IMR-90 (cell line): ENCODE measurements at regions not wholly inside any gene's neighbourhood (a gene's known extent, or its start where the extent isn't known, plus 50 kb on each side); places are given as distances from the start of the nearest gene placed in this dataset.

Experiments used
- ATAC-seq: fragments of 200-7000 bp; cut with Tn5 transposase; 2 replicates; pipeline ENCODE4 v1.9.1; 2020; ENCODE audit warnings: low read depth, mild to moderate bottlenecking, moderate library complexity
- BruUV-seq: library from RNA; stranded (reverse); fragments of 400-500 nt; replicated peaks from 2 replicates; lab custom pipeline; 2021; lab: Mats Ljungman, UMichigan
- CTCF ChIA-PET: fragments of 300-600 bp; formaldehyde crosslinking; extraction: SDS; loops from one replicate; lab custom pipeline; 2021; ENCODE audit warnings: antibody characterized with exemption; lab: Yijun Ruan, JAX
- POLR2A ChIA-PET: fragments of 300-600 bp; sonication (Branson Sonifier 250); formaldehyde crosslinking; loops from one replicate; lab custom pipeline; 2022; ENCODE audit warnings: antibody characterized with exemption; ENCODE audit not compliant: unreplicated experiment; lab: Charles Lee
- DNase-seq: peaks from one replicate; pipeline ENCODE4 v3.0.0; 2013
- H2AFZ ChIP-seq: replicated peaks from 2 replicates; pipeline ENCODE3; 2013; ENCODE audit warnings: low read length, mild to moderate bottlenecking; ENCODE audit not compliant: poor library complexity
- H2AK5ac ChIP-seq: 2 replicates; pipeline ENCODE4 v1.6.1; 2013; ENCODE audit warnings: low read depth, low read length, inconsistent platforms
- H2AK9ac ChIP-seq: replicated peaks from 2 replicates; pipeline ENCODE3; 2013; ENCODE audit warnings: mild to moderate bottlenecking, low read depth, low read length, moderate library complexity; ENCODE audit not compliant: poor library complexity
- H2BK120ac ChIP-seq: 2 replicates; pipeline ENCODE4 v1.6.1; 2013; ENCODE audit warnings: low read depth, low read length, inconsistent platforms
- H2BK15ac ChIP-seq: 3 replicates; pipeline ENCODE4 v1.6.1; 2013; ENCODE audit warnings: low read depth, low read length, inconsistent platforms
- H2BK20ac ChIP-seq: 2 replicates; pipeline ENCODE4 v1.6.1; 2013; ENCODE audit warnings: low read depth, mild to moderate bottlenecking, inconsistent platforms, low read length, moderate library complexity
- H2BK5ac ChIP-seq: 2 replicates; pipeline ENCODE4 v1.6.1; 2013; ENCODE audit warnings: mild to moderate bottlenecking, low read depth, low read length, inconsistent platforms; ENCODE audit not compliant: poor library complexity, severe bottlenecking
- H3K14ac ChIP-seq: replicated peaks from 2 replicates; pipeline ENCODE4 v1.6.1; 2013; ENCODE audit warnings: low read depth, low read length, inconsistent platforms
- H3K18ac ChIP-seq: 2 replicates; pipeline ENCODE4 v1.6.1; 2013; ENCODE audit warnings: low read depth, low read length, control low read depth
- H3K23ac ChIP-seq: 2 replicates; pipeline ENCODE4 v1.6.1; 2013; ENCODE audit warnings: low read depth, low read length, inconsistent platforms
- H3K27ac ChIP-seq: 2 replicates; pipeline ENCODE4 v1.5.1; 2013; ENCODE audit warnings: mild to moderate bottlenecking, control low read depth, low read length; ENCODE audit not compliant: insufficient read depth
- H3K27me3 ChIP-seq: 2 replicates; pipeline ENCODE4 v1.6.1; 2013; ENCODE audit warnings: low read length; ENCODE audit not compliant: control insufficient read depth, insufficient read depth
- H3K36me3 ChIP-seq: 2 replicates; pipeline ENCODE4 v1.6.1; 2013; ENCODE audit warnings: low read length, mixed read lengths; ENCODE audit not compliant: control insufficient read depth, insufficient read depth
- H3K4ac ChIP-seq: 2 replicates; pipeline ENCODE4 v1.6.1; 2013; ENCODE audit warnings: low read depth, low read length, inconsistent platforms
- H3K4me1 ChIP-seq: 2 replicates; pipeline ENCODE4 v1.6.1; 2013; ENCODE audit warnings: low read length, mixed read lengths; ENCODE audit not compliant: control insufficient read depth, insufficient read depth
- H3K4me2 ChIP-seq: 2 replicates; pipeline ENCODE4 v1.6.1; 2013; ENCODE audit warnings: low read depth, mild to moderate bottlenecking, control low read depth, low read length, moderate library complexity
- H3K4me3 ChIP-seq: 2 replicates; pipeline ENCODE4 v1.5.1; 2013; ENCODE audit warnings: low read depth, mild to moderate bottlenecking, control low read depth, low read length, moderate library complexity; ENCODE audit not compliant: insufficient read depth
- H3K56ac ChIP-seq: 2 replicates; pipeline ENCODE4 v1.6.1; 2013; ENCODE audit warnings: low read length, inconsistent platforms; ENCODE audit not compliant: insufficient read depth; ENCODE audit errors: extremely low read depth
- H3K79me1 ChIP-seq, 2 experiments: 2 replicates each; pipeline ENCODE4 v1.6.1; 2013; ENCODE audit warnings: low read length in 2 of 2, inconsistent platforms in 1 of 2, low read depth in 1 of 2
- H3K9ac ChIP-seq: 2 replicates; pipeline ENCODE4 v1.6.1; 2013; ENCODE audit warnings: low read depth, low read length, control low read depth
- H3K9me1 ChIP-seq: 2 replicates; pipeline ENCODE4 v1.6.1; 2013; ENCODE audit warnings: low read length, inconsistent platforms; ENCODE audit not compliant: insufficient read depth
- H3K9me3 ChIP-seq: 2 replicates; pipeline ENCODE4 v1.6.1; 2013; ENCODE audit warnings: low read length; ENCODE audit not compliant: control insufficient read depth, insufficient read depth
- H4K20me1 ChIP-seq: 2 replicates; pipeline ENCODE4 v1.6.1; 2013; ENCODE audit warnings: low read length, inconsistent platforms; ENCODE audit not compliant: insufficient read depth
- H4K5ac ChIP-seq: 2 replicates; pipeline ENCODE4 v1.6.1; 2013; ENCODE audit warnings: mild to moderate bottlenecking, low read depth, low read length, control low read depth
- H4K8ac ChIP-seq, 2 experiments: 2 replicates each; pipeline ENCODE4 v1.6.1; 2013; ENCODE audit warnings: low read depth in 2 of 2, low read length in 2 of 2, control low read depth in 1 of 2, inconsistent platforms in 1 of 2
- H4K91ac ChIP-seq: 2 replicates; pipeline ENCODE4 v1.6.1; 2013; ENCODE audit warnings: low read depth, low read length, inconsistent platforms; ENCODE audit not compliant: insufficient read depth
- BHLHE40 ChIP-seq: fragments of 150-350 bp; IDR thresholded peaks from 2 replicates; pipeline ENCODE4 v1.6.1; 2016; ENCODE audit warnings: mild to moderate bottlenecking, low read depth, low read length
- CEBPB ChIP-seq: IDR thresholded peaks from 2 replicates; pipeline ENCODE4 v1.6.1; 2012; ENCODE audit warnings: low read depth, low read length, improper control_type of control experiment
- CHD1 ChIP-seq: IDR thresholded peaks from 2 replicates; pipeline ENCODE4 v1.6.1; 2012; ENCODE audit warnings: low read depth, low read length, improper control_type of control experiment
- MAFK ChIP-seq: IDR thresholded peaks from 2 replicates; pipeline ENCODE4 v1.6.1; 2012; ENCODE audit warnings: low read depth, low read length, improper control_type of control experiment
- MAZ ChIP-seq: IDR thresholded peaks from 2 replicates; pipeline ENCODE4 v1.6.1; 2012; ENCODE audit warnings: low read depth, mild to moderate bottlenecking, low read length, improper control_type of control experiment, moderate library complexity, borderline replicate concordance
- MXI1 ChIP-seq: IDR thresholded peaks from 2 replicates; pipeline ENCODE4 v1.6.1; 2012; ENCODE audit warnings: low read depth, mild to moderate bottlenecking, low read length, moderate library complexity, borderline replicate concordance
- NFE2L2 ChIP-seq: fragments of 150-350 bp; IDR thresholded peaks from 2 replicates; pipeline ENCODE4 v1.6.1; 2016; ENCODE audit warnings: low read depth, mild to moderate bottlenecking, low read length
- POLR2A ChIP-seq: IDR thresholded peaks from 2 replicates; pipeline ENCODE4 v1.6.1; 2012; ENCODE audit warnings: mild to moderate bottlenecking, low read depth, low read length
- RAD21 ChIP-seq: IDR thresholded peaks from 2 replicates; pipeline ENCODE4 v1.6.1; 2012; ENCODE audit warnings: low read length, improper control_type of control experiment
- RCOR1 ChIP-seq: IDR thresholded peaks from 2 replicates; pipeline ENCODE4 v1.6.1; 2012; ENCODE audit warnings: mild to moderate bottlenecking, low read length, improper control_type of control experiment; ENCODE audit not compliant: insufficient replicate concordance
- RFX5 ChIP-seq: IDR thresholded peaks from 2 replicates; pipeline ENCODE4 v1.8.0; 2012; ENCODE audit warnings: low read depth, mild to moderate bottlenecking, low read length, moderate library complexity
- SMC3 ChIP-seq: fragments of 150-350 bp; IDR thresholded peaks from 2 replicates; pipeline ENCODE4 v1.6.1; 2016; ENCODE audit warnings: low read depth, mild to moderate bottlenecking, antibody characterized with exemption, low read length, moderate library complexity
- WGBS, 2 experiments: methylation state at CpG; one replicate each; pipeline versions ENCODE4 v1.1.5 to v1.1.7; 2013; ENCODE audit warnings: missing lambda C conversion rate in 2 of 2; ENCODE audit not compliant: insufficient read length in 1 of 2; ENCODE audit errors: extremely low coverage in 2 of 2; 5-methylcytosine and 5-hydroxymethylcytosine counted together
- dilution Hi-C: fragments of 300-500 bp; cut with HindIII; formaldehyde crosslinking; loops from one replicate; pipeline ENCODE4 v1.14.3; 2018; ENCODE audit warnings: low sequenced_read_pairs; ENCODE audit not compliant: unreplicated experiment
- in situ Hi-C: fragments of 300-500 bp; cut with MboI; formaldehyde crosslinking; loops from 3 replicates; pipeline ENCODE4 v1.14.3; 2019; ENCODE audit warnings: low sequenced_read_pairs, inconsistent platforms, mixed read lengths
- intact Hi-C: fragments of 100-400 bp; cut with micrococcal nuclease; formaldehyde crosslinking; loops from 2 replicates; pipeline ENCODE4 v1.10.0; 2022
- TF ChIP-seq, protein P1 (sequence below): fragments of 150-350 bp; IDR thresholded peaks from 2 replicates; pipeline ENCODE4 v1.6.1; 2016; ENCODE audit warnings: low read depth, mild to moderate bottlenecking, low read length, moderate library complexity, borderline replicate concordance
- TF ChIP-seq, protein P2 (sequence below): conservative IDR thresholded peaks from 2 replicates; pipeline ENCODE4 v1.5.1; 2012; ENCODE audit warnings: mild to moderate bottlenecking, low read depth, low read length, improper control_type of control experiment
- TF ChIP-seq, protein P3 (sequence below): fragments of 150-350 bp; IDR thresholded peaks from 2 replicates; pipeline ENCODE4 v1.6.1; 2017; ENCODE audit warnings: mild to moderate bottlenecking, antibody characterized with exemption, low read length, low read depth

DNA sequence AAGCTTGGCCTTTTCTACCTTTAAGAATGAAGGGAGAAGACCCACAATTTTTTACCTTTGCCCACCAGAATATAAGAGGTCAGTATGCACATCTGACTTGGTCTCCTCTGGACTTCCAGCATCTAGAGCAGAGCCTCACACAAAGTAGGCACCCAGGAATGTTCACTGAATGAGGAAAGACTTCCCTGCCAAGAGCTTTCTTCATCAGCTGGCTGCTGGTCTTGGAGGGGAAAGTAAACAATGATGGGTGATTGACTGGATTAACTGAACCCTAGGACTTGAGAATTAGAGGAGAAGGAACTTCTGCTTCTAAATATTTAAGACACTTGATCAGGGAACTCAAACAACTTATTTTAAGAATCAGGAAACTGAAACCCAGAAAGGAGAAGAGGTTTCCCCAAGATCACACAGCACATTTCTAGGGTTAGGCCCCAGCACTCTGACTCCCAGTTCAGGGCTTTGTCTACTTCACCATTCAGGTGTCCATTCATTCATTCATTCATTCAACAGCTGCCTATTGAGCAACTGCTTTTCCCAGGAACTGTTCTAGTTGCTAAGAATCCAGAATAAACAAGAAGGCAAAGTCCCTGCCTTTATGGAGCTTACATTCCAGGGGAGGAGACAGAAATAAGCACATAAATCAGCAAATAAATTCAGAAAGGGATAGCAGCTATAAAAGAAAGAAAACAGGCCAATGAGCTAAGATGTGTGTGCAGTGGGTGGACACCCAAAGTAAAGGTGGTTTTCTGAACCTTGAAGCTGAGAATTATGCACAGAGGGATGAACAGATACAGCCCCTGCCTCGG lies 216.9 kb upstream of the LRFN2 start:
- Histone ChIP-seq H2BK120ac (no peak overlapping the region), H3K23ac (no peak overlapping the region), H2BK20ac (no peak overlapping the region), H2BK5ac (no peak overlapping the region), H3K9me1 (no peaks in the 10 kb centered on the region), H3K4me1 (no peaks in the 10 kb centered on the region), H2AK9ac (no peak overlapping the region), H3K56ac (no peak overlapping the region), H4K20me1 (no peaks in the 10 kb centered on the region), H3K4me2 (no peak overlapping the region), H3K14ac (no peak overlapping the region), H2BK15ac (no peak overlapping the region), H2AK5ac (no peak overlapping the region), H4K8ac (no peak overlapping the region), H3K27me3 (peaks cover 2% of the 10 kb centered on the region), H3K9ac (no peak overlapping the region), H3K36me3 (no peaks in the 10 kb centered on the region), H3K18ac (no peak overlapping the region), H3K4ac (no peak overlapping the region), H4K91ac (no peak overlapping the region), H3K79me1 (no peaks in the 10 kb centered on the region), H3K9me3 (no peaks in the 10 kb centered on the region), H3K27ac (no peak overlapping the region), H2AFZ (no peak overlapping the region), H4K5ac (no peak overlapping the region), H3K4me3 (no peak overlapping the region)
- ChIA-PET POLR2A (no interaction called here), CTCF (no interaction called here)
- in situ Hi-C loops (no loop called here), intact Hi-C loops (no loop called here), dilution Hi-C loops (no loop called here)
- BruUV-seq = no TSS peak
- no peak for TF ChIP-seq NFE2L2
- no peak for TF ChIP-seq MXI1
- TF ChIP-seq BHLHE40 = no peak
- TF ChIP-seq SMC3 = no peak
- TF ChIP-seq, protein P1, sequence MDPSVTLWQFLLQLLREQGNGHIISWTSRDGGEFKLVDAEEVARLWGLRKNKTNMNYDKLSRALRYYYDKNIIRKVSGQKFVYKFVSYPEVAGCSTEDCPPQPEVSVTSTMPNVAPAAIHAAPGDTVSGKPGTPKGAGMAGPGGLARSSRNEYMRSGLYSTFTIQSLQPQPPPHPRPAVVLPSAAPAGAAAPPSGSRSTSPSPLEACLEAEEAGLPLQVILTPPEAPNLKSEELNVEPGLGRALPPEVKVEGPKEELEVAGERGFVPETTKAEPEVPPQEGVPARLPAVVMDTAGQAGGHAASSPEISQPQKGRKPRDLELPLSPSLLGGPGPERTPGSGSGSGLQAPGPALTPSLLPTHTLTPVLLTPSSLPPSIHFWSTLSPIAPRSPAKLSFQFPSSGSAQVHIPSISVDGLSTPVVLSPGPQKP = no peak
- no peak for TF ChIP-seq CHD1
- no peak for TF ChIP-seq MAFK
- no peak for TF ChIP-seq RCOR1
- TF ChIP-seq RAD21 = no peak
- TF ChIP-seq RFX5 = no peak
- TF ChIP-seq, protein P2, sequence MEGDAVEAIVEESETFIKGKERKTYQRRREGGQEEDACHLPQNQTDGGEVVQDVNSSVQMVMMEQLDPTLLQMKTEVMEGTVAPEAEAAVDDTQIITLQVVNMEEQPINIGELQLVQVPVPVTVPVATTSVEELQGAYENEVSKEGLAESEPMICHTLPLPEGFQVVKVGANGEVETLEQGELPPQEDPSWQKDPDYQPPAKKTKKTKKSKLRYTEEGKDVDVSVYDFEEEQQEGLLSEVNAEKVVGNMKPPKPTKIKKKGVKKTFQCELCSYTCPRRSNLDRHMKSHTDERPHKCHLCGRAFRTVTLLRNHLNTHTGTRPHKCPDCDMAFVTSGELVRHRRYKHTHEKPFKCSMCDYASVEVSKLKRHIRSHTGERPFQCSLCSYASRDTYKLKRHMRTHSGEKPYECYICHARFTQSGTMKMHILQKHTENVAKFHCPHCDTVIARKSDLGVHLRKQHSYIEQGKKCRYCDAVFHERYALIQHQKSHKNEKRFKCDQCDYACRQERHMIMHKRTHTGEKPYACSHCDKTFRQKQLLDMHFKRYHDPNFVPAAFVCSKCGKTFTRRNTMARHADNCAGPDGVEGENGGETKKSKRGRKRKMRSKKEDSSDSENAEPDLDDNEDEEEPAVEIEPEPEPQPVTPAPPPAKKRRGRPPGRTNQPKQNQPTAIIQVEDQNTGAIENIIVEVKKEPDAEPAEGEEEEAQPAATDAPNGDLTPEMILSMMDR = no peak
- no peak for TF ChIP-seq POLR2A
- no peak for TF ChIP-seq MAZ
- TF ChIP-seq, protein P3, sequence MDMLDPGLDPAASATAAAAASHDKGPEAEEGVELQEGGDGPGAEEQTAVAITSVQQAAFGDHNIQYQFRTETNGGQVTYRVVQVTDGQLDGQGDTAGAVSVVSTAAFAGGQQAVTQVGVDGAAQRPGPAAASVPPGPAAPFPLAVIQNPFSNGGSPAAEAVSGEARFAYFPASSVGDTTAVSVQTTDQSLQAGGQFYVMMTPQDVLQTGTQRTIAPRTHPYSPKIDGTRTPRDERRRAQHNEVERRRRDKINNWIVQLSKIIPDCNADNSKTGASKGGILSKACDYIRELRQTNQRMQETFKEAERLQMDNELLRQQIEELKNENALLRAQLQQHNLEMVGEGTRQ = no peak
- no peak for TF ChIP-seq CEBPB
- no CpG with 5 or more reads among the region's 1 CpG for WGBS, 2 experiments
- no peak for DNase-seq
- no peak for ATAC-seq
